ENCODE measurements at regions not wholly inside any gene's neighbourhood (a gene's known extent, or its start where the extent isn't known, plus 50 kb on each side); places are given as distances from the start of the nearest gene placed in this dataset.

DNA sequence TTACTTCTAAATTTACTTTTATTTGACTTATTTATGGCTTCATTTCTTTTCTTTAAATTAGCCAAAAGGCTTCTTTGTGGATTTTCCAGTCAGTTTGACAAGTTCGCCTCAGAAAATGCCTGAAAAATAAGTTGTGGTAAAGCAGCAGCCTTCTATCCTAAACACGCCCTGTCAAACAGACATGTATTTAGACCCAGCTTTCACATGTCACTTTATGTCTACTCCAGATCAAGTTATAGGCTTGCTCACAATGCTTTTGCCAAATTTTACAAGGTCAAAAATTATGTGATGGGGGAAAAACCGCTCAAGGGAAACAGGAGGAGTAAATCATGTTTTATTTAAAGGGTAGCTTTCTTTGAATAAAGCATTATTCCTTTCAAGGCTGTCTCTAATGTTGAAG is 615.0 kb downstream of the HDGFL1 start:
- no peaks in the 10 kb centered on the region for H3K79me2 ChIP-seq (ENCODE audit: insufficient read depth, low read length)
- H3K9me3 ChIP-seq (ENCODE audit: low read length): peaks cover 86% of the 10 kb centered on the region
- H3K27ac ChIP-seq (ENCODE audit: extremely low read length, insufficient read depth, low read length): no peak overlapping the region
- no peak overlapping the region for H3K9ac ChIP-seq (ENCODE audit: insufficient read depth, low read depth, low read length)
- H4K20me1 ChIP-seq (ENCODE audit: insufficient read depth, low read length): no peaks in the 10 kb centered on the region
- ATAC-seq: no peak
- ChIA-PET CTCF (ENCODE audit: low intra/inter-chr PET ratio, low total read pairs) (no interaction called here), POLR2A (no interaction called here)
- intact Hi-C loops (cut with micrococcal nuclease; ENCODE audit: unreplicated experiment): no loop called here
- no peaks in the 10 kb centered on the region for H3K36me3 ChIP-seq (replicated peaks in 1 of 2; ENCODE audit: control insufficient read depth in 1 of 2, insufficient read depth in 2 of 2, low read length in 2 of 2)
- WGBS (ENCODE audit: low lambda C conversion rate): 3% methylated on average over 3 of the region's 3 CpGs
- BruUV-seq (replicated peaks): no TSS peak
- in situ Hi-C loops (cut with HindIII; ENCODE audit: extremely low pct_ligation_motif_present, low pct_unique_long_range_greater_than_20kb): no loop called here
- DNase-seq (ENCODE audit: low spot score): no peak
- TF ChIP-seq, protein P1, sequence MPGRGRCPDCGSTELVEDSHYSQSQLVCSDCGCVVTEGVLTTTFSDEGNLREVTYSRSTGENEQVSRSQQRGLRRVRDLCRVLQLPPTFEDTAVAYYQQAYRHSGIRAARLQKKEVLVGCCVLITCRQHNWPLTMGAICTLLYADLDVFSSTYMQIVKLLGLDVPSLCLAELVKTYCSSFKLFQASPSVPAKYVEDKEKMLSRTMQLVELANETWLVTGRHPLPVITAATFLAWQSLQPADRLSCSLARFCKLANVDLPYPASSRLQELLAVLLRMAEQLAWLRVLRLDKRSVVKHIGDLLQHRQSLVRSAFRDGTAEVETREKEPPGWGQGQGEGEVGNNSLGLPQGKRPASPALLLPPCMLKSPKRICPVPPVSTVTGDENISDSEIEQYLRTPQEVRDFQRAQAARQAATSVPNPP (CRISPR knock-in tag; IDR thresholded peaks at IDR 0.05): no peak
- no peak for TF ChIP-seq ARNT2 (CRISPR knock-in tag; IDR thresholded peaks at IDR 0.05; ENCODE audit: low read depth)
- H3K4me3 ChIP-seq (replicated peaks in 1 of 3; ENCODE audit: insufficient read depth in 1 of 3, low read depth in 2 of 3, low read length in 3 of 3): no peak overlapping the region
- no peaks in the 10 kb centered on the region for H3K4me1 ChIP-seq (ENCODE audit: insufficient read depth, low read length)
- H3K27me3 ChIP-seq (ENCODE audit: control insufficient read depth in 1 of 2, insufficient read depth in 2 of 2, low read length in 2 of 2): no peaks in the 10 kb centered on the region
- FAIRE-seq: no peak
- H3K4me2 ChIP-seq (ENCODE audit: low read depth, low read length): no peak overlapping the region
- H2AFZ ChIP-seq (ENCODE audit: low read length): no peak overlapping the region

DNA sequence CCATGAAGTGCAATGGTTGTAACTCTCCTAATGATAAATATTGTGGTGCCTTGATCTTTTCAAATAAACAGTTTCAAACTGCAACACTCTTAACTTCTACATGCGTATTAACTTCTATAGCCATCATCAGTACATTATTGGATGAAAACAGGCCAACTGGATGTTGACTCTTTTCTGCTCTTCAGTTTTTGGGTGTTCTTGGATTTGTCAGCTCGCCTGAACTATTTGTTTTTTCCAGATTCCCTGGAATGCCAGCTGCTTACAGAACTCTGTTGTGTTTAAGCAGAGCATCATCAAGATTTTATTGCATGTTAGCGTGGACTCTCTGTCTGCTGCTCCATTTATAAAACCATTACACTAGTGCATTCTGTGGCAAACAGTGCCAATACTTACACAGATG is 626.1 kb downstream of the HDGFL1 start:
- POLR2A ChIA-PET: no interaction called here
- in situ Hi-C loops (cut with HindIII; ENCODE audit: extremely low pct_ligation_motif_present, low pct_unique_long_range_greater_than_20kb): no loop called here
- TF ChIP-seq ZMAT3 (CRISPR knock-in tag; conservative IDR thresholded peaks at IDR 0.05) (no peak), ZNF781 (CRISPR knock-in tag; IDR thresholded peaks at IDR 0.05; ENCODE audit: borderline replicate concordance, not compliant biosample characterization) (no peak), KAT7 (CRISPR knock-in tag; IDR thresholded peaks at IDR 0.05; ENCODE audit: borderline replicate concordance) (no peak), ZNF644 (CRISPR knock-in tag; IDR thresholded peaks at IDR 0.05; ENCODE audit: low read depth) (no peak), ATF7-NPFF (CRISPR knock-in tag; IDR thresholded peaks at IDR 0.05; ENCODE audit: low read depth) (no peak), ZNF232 (CRISPR knock-in tag; IDR thresholded peaks at IDR 0.05; ENCODE audit: borderline replicate concordance) (no peak)
- TF ChIP-seq, protein P2, sequence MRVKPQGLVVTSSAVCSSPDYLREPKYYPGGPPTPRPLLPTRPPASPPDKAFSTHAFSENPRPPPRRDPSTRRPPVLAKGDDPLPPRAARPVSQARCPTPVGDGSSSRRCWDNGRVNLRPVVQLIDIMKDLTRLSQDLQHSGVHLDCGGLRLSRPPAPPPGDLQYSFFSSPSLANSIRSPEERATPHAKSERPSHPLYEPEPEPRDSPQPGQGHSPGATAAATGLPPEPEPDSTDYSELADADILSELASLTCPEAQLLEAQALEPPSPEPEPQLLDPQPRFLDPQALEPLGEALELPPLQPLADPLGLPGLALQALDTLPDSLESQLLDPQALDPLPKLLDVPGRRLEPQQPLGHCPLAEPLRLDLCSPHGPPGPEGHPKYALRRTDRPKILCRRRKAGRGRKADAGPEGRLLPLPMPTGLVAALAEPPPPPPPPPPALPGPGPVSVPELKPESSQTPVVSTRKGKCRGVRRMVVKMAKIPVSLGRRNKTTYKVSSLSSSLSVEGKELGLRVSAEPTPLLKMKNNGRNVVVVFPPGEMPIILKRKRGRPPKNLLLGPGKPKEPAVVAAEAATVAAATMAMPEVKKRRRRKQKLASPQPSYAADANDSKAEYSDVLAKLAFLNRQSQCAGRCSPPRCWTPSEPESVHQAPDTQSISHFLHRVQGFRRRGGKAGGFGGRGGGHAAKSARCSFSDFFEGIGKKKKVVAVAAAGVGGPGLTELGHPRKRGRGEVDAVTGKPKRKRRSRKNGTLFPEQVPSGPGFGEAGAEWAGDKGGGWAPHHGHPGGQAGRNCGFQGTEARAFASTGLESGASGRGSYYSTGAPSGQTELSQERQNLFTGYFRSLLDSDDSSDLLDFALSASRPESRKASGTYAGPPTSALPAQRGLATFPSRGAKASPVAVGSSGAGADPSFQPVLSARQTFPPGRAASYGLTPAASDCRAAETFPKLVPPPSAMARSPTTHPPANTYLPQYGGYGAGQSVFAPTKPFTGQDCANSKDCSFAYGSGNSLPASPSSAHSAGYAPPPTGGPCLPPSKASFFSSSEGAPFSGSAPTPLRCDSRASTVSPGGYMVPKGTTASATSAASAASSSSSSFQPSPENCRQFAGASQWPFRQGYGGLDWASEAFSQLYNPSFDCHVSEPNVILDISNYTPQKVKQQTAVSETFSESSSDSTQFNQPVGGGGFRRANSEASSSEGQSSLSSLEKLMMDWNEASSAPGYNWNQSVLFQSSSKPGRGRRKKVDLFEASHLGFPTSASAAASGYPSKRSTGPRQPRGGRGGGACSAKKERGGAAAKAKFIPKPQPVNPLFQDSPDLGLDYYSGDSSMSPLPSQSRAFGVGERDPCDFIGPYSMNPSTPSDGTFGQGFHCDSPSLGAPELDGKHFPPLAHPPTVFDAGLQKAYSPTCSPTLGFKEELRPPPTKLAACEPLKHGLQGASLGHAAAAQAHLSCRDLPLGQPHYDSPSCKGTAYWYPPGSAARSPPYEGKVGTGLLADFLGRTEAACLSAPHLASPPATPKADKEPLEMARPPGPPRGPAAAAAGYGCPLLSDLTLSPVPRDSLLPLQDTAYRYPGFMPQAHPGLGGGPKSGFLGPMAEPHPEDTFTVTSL (CRISPR knock-in tag; IDR thresholded peaks at IDR 0.05; ENCODE audit: borderline replicate concordance): no peak
- TF ChIP-seq, protein P3, sequence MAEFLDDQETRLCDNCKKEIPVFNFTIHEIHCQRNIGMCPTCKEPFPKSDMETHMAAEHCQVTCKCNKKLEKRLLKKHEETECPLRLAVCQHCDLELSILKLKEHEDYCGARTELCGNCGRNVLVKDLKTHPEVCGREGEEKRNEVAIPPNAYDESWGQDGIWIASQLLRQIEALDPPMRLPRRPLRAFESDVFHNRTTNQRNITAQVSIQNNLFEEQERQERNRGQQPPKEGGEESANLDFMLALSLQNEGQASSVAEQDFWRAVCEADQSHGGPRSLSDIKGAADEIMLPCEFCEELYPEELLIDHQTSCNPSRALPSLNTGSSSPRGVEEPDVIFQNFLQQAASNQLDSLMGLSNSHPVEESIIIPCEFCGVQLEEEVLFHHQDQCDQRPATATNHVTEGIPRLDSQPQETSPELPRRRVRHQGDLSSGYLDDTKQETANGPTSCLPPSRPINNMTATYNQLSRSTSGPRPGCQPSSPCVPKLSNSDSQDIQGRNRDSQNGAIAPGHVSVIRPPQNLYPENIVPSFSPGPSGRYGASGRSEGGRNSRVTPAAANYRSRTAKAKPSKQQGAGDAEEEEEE (CRISPR knock-in tag; IDR thresholded peaks at IDR 0.05; ENCODE audit: borderline replicate concordance): no peak

More for the DNA sequence above, 626.1 kb downstream of the HDGFL1 start:
- Histone ChIP-seq H3K9ac (ENCODE audit: insufficient read depth, low read depth, low read length) (no peak overlapping the region), H3K27me3 (ENCODE audit: control insufficient read depth in 1 of 2, insufficient read depth in 2 of 2, low read length in 2 of 2) (no peaks in the 10 kb centered on the region), H3K27ac (ENCODE audit: extremely low read length, insufficient read depth, low read length) (no peak overlapping the region), H3K9me3 (ENCODE audit: low read length) (peaks cover 88% of the 10 kb centered on the region), H3K4me2 (ENCODE audit: low read depth, low read length) (no peak overlapping the region), H3K4me1 (ENCODE audit: insufficient read depth, low read length) (no peaks in the 10 kb centered on the region), H3K4me3 (replicated peaks in 1 of 3; ENCODE audit: insufficient read depth in 1 of 3, low read depth in 2 of 3, low read length in 3 of 3) (no peak overlapping the region), H3K79me2 (ENCODE audit: insufficient read depth, low read length) (no peaks in the 10 kb centered on the region), H4K20me1 (ENCODE audit: insufficient read depth, low read length) (no peaks in the 10 kb centered on the region), H3K36me3 (replicated peaks in 1 of 2; ENCODE audit: control insufficient read depth in 1 of 2, insufficient read depth in 2 of 2, low read length in 2 of 2) (no peaks in the 10 kb centered on the region), H2AFZ (ENCODE audit: low read length) (no peak overlapping the region)
- no peak for DNase-seq (ENCODE audit: low spot score)
- no TSS peak for BruUV-seq (replicated peaks)
- no peak for ATAC-seq
- 22% methylated on average over 3 of the region's 3 CpGs for WGBS (ENCODE audit: low lambda C conversion rate)
- CTCF ChIA-PET (ENCODE audit: low intra/inter-chr PET ratio, low total read pairs): no interaction called here
- intact Hi-C loops (cut with micrococcal nuclease; ENCODE audit: unreplicated experiment): no loop called here
- no peak for FAIRE-seq

Data from HepG2 (cell line).